Inferior parietal cortex (tissue), 1 donor: ENCODE measurements at regions not wholly inside any gene's neighbourhood (a gene's known extent, or its start where the extent isn't known, plus 50 kb on each side); places are given as distances from the start of the nearest gene placed in this dataset.
"Not testable (repeated sequence)": the region's sequence is repeated elsewhere in the genome, so short reads cannot be mapped to it uniquely, and the experiment has no call there.

Experiments
- DNase-seq: peaks from one replicate; pipeline ENCODE4 v3.0.0-alpha.2; 2016; ENCODE audit errors: extremely low spot score

- no peak for DNase-seq
Observed at GRCh38 chr3:99586701-99587100, 51.7 kb upstream of the COL8A1 start.

- no peak for DNase-seq
Observed at GRCh38 chr3:99579965-99580364, 58.4 kb upstream of the COL8A1 start.

- no peak for DNase-seq
Observed at GRCh38 chr3:99579246-99579645, 59.1 kb upstream of the COL8A1 start.

GRCh38 chr3:99578339-99578970 is 59.9 kb upstream of the COL8A1 start:
- DNase-seq, result no peak

GRCh38 chr3:99576904-99577559 is 61.4 kb upstream of the COL8A1 start:
- DNase-seq, result no peak

GRCh38 chr3:99575683-99576082 is 62.7 kb upstream of the COL8A1 start:
- DNase-seq, result no peak

GRCh38 chr3:99570061-99570460 is 68.3 kb upstream of the COL8A1 start:
- DNase-seq, result no peak

GRCh38 chr3:99568663-99569335 is 69.6 kb upstream of the COL8A1 start:
- no peak for DNase-seq

GRCh38 chr3:99565331-99565730 is 73.1 kb upstream of the COL8A1 start:
- DNase-seq, result no peak

GRCh38 chr3:99562990-99563607 is 75.3 kb upstream of the COL8A1 start:
- no peak for DNase-seq

- no peak for DNase-seq
Observed at GRCh38 chr3:99562138-99562537, 76.3 kb upstream of the COL8A1 start.

GRCh38 chr3:99561056-99561455 is 77.3 kb upstream of the COL8A1 start:
- no peak for DNase-seq

- no peak for DNase-seq
Observed at GRCh38 chr3:99559196-99559595, 79.2 kb upstream of the COL8A1 start.

GRCh38 chr3:99555885-99556284 is 82.5 kb upstream of the COL8A1 start:
- not testable (repeated sequence) for DNase-seq

- no peak for DNase-seq
Observed at GRCh38 chr3:99551520-99551919, 86.9 kb upstream of the COL8A1 start.

- DNase-seq, result no peak
Observed at GRCh38 chr3:99549957-99550603, 88.3 kb upstream of the COL8A1 start.

GRCh38 chr3:99549220-99549619 is 89.2 kb upstream of the COL8A1 start:
- no peak for DNase-seq

- no peak for DNase-seq
Observed at GRCh38 chr3:99548674-99549073, 89.7 kb upstream of the COL8A1 start.

GRCh38 chr3:99545941-99546580 is 92.3 kb upstream of the COL8A1 start:
- DNase-seq, result no peak

GRCh38 chr3:99544786-99545281 is 93.6 kb upstream of the COL8A1 start:
- DNase-seq, result no peak

GRCh38 chr3:99543796-99544195 is 94.6 kb upstream of the COL8A1 start:
- DNase-seq, result no peak
